SU-DHL-6 (cell line): ENCODE measurements at regions not wholly inside any gene's neighbourhood (a gene's known extent, or its start where the extent isn't known, plus 50 kb on each side); places are given as distances from the start of the nearest gene placed in this dataset.
A peak's percentile ranks its signal among the peaks of the same experiment; 100 is the strongest.

Experiments used
- H2AFZ ChIP-seq: fragments of 200-600 bp; sonication (generic); 2 replicates; pipeline ENCODE4 v1.6.1; 2014; ENCODE audit warnings: low read depth, mild to moderate bottlenecking, moderate library complexity, mixed read lengths, antibody characterized with exemption, low read length; ENCODE audit not compliant: severe bottlenecking
- H3F3A ChIP-seq: fragments of 200-600 bp; shearing (Covaris generic); 2 replicates; pipeline ENCODE4 v1.6.0; 2016; ENCODE audit warnings: antibody characterized with exemption, mild to moderate bottlenecking; ENCODE audit not compliant: insufficient read depth
- H3K27ac ChIP-seq: fragments of 200-600 bp; sonication (generic); 2 replicates; pipeline ENCODE4 v1.5.1; 2016; ENCODE audit warnings: low read depth, mild to moderate bottlenecking, low read length, moderate library complexity, mixed read lengths
- H3K27me3 ChIP-seq: fragments of 200-600 bp; sonication (generic), shearing (Covaris generic); 2 replicates; pipeline ENCODE4 v1.6.0; 2014; ENCODE audit warnings: mild to moderate bottlenecking, low read length
- H3K36me3 ChIP-seq: fragments of 200-600 bp; sonication (generic); 2 replicates; pipeline ENCODE4 v1.6.1; 2014; ENCODE audit warnings: mild to moderate bottlenecking, low read length, mixed read lengths
- H3K4me2 ChIP-seq: fragments of 300-600, 200-600 bp; shearing (Covaris generic), sonication (generic); 2 replicates; pipeline ENCODE4 v1.6.0; 2014; ENCODE audit warnings: low read length, low read depth, mild to moderate bottlenecking; ENCODE audit not compliant: poor library complexity, severe bottlenecking
- H3K4me3 ChIP-seq: fragments of 200-600 bp; sonication (generic); 2 replicates; pipeline ENCODE4 v1.5.1; 2014; ENCODE audit warnings: antibody characterized with exemption, low read length, mild to moderate bottlenecking, mixed read lengths; ENCODE audit not compliant: insufficient read depth, poor library complexity, severe bottlenecking
- H3K79me2 ChIP-seq: fragments of 200-600 bp; sonication (generic); 2 replicates; pipeline ENCODE4 v1.6.1; 2014; ENCODE audit warnings: mild to moderate bottlenecking, low read length, moderate library complexity; ENCODE audit not compliant: insufficient read depth
- H3K9ac ChIP-seq: fragments of 200-600 bp; sonication (generic); 2 replicates; pipeline ENCODE4 v1.7.0; 2014; ENCODE audit warnings: mild to moderate bottlenecking, low read length
- H3K9me2 ChIP-seq: fragments of 200-600 bp; sonication (generic); replicated peaks from 2 replicates; pipeline ENCODE4 v1.6.1; 2014; ENCODE audit warnings: low read length; ENCODE audit not compliant: insufficient read depth
- H3K9me3 ChIP-seq: fragments of 200-600 bp; sonication (generic); 2 replicates; pipeline ENCODE4 v1.6.1; 2014; ENCODE audit warnings: low read length, mixed read lengths; ENCODE audit not compliant: insufficient read depth
- H4K20me1 ChIP-seq: fragments of 200-600 bp; sonication (generic); 2 replicates; pipeline ENCODE4 v1.6.1; 2014; ENCODE audit warnings: low read depth, mild to moderate bottlenecking, antibody characterized with exemption, low read length, moderate library complexity, mixed read lengths
- EZH2phosphoT487 ChIP-seq: fragments of 200-600 bp; sonication (generic), shearing (Covaris generic); conservative IDR thresholded peaks from 2 replicates; pipeline ENCODE4 v1.6.1; 2018; ENCODE audit warnings: mild to moderate bottlenecking, antibody characterized with exemption, low read length, moderate library complexity, mixed read lengths
- TF ChIP-seq, protein P1 (sequence below): fragments of 200-600 bp; sonication (generic); IDR thresholded peaks from one replicate; pipeline ENCODE4 v1.5.1; 2017; ENCODE audit warnings: antibody characterized with exemption, mild to moderate bottlenecking, low read length, moderate library complexity; ENCODE audit not compliant: insufficient read depth, poor library complexity, severe bottlenecking

DNA sequence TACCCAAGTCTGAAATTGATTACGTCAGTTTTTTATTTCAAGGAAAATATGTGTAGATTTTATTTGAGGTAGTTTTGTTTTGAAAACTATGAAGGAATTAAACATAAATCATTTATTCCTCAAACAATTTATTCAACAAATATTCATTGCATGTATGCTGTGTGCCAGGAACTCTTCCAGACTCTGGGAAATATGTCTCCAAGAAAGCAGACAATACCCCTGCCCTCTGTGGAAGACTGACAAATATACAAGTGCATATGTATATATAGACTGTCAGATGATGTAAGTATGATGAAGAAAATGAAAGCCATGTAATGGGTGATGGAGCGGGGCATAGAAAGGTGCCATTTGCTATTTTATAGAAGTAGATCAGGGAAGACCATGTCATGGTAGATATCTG, 889.5 kb downstream of the USP25 start:
- Histone ChIP-seq H3K79me2 (no peaks in the 10 kb centered on the region), H3F3A (no peaks in the 10 kb centered on the region), H3K9ac (no peak overlapping the region), H3K4me2 (no peak overlapping the region), H3K4me3 (no peak overlapping the region), H3K36me3 (no peaks in the 10 kb centered on the region), H3K9me2 (no peaks in the 10 kb centered on the region), H3K9me3 (no peaks in the 10 kb centered on the region), H4K20me1 (no peaks in the 10 kb centered on the region), H3K27ac (no peak overlapping the region), H2AFZ (no peak overlapping the region), H3K27me3 (no peaks in the 10 kb centered on the region)
- TF ChIP-seq EZH2phosphoT487 = no peak
- TF ChIP-seq, protein P1, sequence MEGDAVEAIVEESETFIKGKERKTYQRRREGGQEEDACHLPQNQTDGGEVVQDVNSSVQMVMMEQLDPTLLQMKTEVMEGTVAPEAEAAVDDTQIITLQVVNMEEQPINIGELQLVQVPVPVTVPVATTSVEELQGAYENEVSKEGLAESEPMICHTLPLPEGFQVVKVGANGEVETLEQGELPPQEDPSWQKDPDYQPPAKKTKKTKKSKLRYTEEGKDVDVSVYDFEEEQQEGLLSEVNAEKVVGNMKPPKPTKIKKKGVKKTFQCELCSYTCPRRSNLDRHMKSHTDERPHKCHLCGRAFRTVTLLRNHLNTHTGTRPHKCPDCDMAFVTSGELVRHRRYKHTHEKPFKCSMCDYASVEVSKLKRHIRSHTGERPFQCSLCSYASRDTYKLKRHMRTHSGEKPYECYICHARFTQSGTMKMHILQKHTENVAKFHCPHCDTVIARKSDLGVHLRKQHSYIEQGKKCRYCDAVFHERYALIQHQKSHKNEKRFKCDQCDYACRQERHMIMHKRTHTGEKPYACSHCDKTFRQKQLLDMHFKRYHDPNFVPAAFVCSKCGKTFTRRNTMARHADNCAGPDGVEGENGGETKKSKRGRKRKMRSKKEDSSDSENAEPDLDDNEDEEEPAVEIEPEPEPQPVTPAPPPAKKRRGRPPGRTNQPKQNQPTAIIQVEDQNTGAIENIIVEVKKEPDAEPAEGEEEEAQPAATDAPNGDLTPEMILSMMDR = no peak

DNA sequence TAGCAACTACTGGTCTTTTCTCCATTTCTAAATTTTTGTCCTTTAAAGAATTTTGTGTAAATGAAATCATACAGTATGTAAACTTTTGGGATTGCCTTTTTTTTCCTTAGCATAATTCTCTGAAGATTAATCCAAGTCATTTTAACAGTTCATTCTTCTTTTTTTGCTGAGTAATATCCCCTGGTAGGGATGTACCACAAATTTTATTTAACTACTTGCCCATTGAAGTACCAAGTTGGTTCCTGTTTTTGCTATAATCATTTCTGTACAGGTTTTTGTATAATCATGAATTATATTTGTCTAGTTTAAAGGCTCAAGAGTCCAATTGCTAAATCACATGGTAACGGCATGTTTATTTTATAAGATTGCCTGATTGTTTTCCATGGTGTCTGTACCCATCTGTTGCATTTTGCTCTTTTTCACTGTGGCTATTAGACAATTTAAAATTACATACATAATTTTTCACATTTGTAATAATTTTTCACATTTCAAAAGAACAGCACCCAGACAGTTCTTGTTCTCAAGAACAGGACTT, 891.1 kb downstream of the USP25 start:
- H3K4me2 ChIP-seq = no peak overlapping the region
- H3K9me2 ChIP-seq = no peaks in the 10 kb centered on the region
- no peak overlapping the region for H3K9ac ChIP-seq
- no peak overlapping the region for H3K27ac ChIP-seq
- no peak overlapping the region for H3K4me3 ChIP-seq
- no peaks in the 10 kb centered on the region for H3K9me3 ChIP-seq
- H3K36me3 ChIP-seq = no peaks in the 10 kb centered on the region
- H2AFZ ChIP-seq = no peak overlapping the region
- no peaks in the 10 kb centered on the region for H3F3A ChIP-seq
- no peaks in the 10 kb centered on the region for H3K79me2 ChIP-seq
- TF ChIP-seq EZH2phosphoT487 = no peak
- TF ChIP-seq, protein P1 = no peak
- H4K20me1 ChIP-seq = no peaks in the 10 kb centered on the region
- H3K27me3 ChIP-seq = no peaks in the 10 kb centered on the region

DNA sequence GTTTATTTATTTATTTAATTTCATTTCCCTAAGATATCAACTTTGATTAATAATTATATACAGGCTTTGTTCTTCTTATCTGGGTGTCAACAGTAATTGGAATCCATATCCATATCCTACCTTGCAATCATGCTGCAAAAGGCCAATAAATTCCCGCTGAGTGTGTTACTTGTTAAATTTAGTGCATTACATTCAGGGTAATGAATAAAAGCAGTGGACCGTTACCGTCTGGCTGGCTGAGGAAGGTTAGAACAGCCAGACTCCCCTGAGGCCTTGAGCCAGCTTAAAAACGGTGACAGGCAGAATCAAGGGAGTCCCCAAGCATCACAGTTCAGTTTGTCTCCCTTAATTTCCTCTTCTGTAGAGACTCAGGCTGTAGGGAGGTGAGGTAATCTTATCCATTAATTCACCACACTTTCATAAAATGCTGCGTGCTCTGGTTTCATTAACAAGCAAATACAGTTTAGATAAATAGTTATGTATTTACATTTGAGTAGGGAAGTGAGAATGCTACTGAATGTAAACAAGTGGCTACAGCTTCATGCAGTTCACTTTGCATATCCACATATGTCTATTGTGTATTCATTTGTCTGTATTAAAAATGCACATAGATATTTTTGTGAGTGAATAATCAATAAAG, 888.2 kb upstream of the CXADR start:
- Histone ChIP-seq H3K9me2 (no peaks in the 10 kb centered on the region), H3K4me2 (peak overlapping the region; percentile 10), H3K9ac (no peak overlapping the region), H3K79me2 (no peaks in the 10 kb centered on the region), H3K36me3 (no peaks in the 10 kb centered on the region), H3K9me3 (no peaks in the 10 kb centered on the region), H2AFZ (peak overlapping the region; percentile 1), H3K4me3 (no peak overlapping the region), H4K20me1 (no peaks in the 10 kb centered on the region), H3F3A (no peaks in the 10 kb centered on the region), H3K27me3 (no peaks in the 10 kb centered on the region), H3K27ac (no peak overlapping the region)
- TF ChIP-seq, protein P1 = no peak
- no peak for TF ChIP-seq EZH2phosphoT487
